ENCODE measurements at regions not wholly inside any gene's neighbourhood (a gene's known extent, or its start where the extent isn't known, plus 50 kb on each side); places are given as distances from the start of the nearest gene placed in this dataset.

DNA sequence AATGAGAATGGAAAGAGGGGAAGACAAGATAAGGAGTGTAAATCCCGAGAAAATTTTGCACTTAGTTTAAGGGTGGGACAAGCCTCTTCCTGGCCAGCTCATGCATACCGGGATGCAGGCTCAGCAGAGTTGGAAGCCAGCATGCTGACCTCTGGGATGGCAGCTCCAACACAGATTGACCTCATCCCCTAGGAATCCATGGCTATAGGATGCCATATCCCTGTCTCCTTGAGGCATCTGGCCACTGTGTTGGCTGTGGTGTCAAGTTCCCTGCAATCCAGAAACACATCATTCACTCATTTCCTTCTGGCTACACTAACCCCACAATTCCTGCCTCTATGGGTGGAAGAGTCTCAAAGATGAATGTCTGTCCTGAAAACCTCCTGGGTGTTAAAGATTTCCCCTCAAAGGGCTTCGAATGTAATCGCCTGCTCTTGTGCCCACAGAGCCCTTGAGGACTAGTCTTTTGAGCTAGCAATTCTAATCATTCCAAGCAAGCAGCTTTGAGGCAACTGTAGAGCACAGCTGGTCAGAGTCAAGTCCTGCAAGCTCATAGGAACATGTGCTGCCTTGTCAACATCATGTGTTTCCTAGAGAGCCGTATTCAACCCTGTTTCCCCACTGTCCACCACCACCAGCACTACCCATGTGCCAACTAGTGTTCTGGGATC lies 141.4 kb downstream of the PMP22 start:
- no peaks in the 10 kb centered on the region for H3K9me3 Mint-ChIP-seq
- no peaks in the 10 kb centered on the region for H3K4me1 Mint-ChIP-seq
- ATAC-seq: no peak
- H3K27me3 Mint-ChIP-seq: peaks cover 15% of the 10 kb centered on the region
- H3K4me3 Mint-ChIP-seq: no peak overlapping the region
- no peak for DNase-seq
- H3K27ac Mint-ChIP-seq: no peak overlapping the region

DNA sequence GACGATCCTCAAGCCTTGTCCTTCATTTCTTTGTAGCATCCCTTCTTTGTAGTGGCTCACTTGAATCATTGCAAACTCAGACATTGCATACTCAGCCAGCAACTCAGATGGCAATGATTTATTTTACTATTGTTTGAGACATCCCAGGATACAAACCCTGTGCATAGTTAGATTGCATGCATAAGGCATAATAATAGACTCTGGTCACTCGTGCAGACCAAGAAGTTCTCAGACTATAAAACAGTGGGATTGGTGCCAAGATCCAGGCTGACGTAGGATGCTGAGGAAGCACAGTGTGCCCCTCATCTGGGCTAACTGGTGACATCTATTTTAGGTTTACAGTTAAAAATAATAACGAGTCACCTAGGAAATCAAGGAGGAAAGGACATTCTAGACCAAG lies 142.3 kb downstream of the PMP22 start:
- Mint-ChIP-seq H3K9me3 (no peaks in the 10 kb centered on the region), H3K4me1 (no peaks in the 10 kb centered on the region), H3K4me3 (no peak overlapping the region), H3K27me3 (peaks cover 22% of the 10 kb centered on the region), H3K27ac (no peak overlapping the region)
- ATAC-seq (no peak), DNase-seq (no peak)

DNA sequence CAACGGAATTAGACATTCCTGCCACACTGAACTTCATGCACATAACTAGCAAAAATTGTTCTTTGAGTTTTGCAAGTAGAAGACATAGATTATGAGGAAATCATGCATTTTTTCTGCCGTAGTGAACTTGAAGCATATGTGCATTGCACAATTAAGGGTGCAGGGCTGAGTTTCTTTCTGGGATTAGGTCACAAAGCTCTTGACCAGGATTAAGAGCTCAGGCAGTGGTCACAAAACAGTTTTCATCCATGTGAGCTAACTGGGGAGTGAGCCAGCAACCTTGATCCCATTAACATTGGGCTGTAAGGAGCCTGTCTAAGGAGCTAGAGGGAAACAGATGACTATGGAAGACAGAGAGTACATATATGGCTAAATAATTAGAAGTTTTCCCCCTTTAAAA lies 143.7 kb downstream of the PMP22 start:
- Mint-ChIP-seq H3K27ac (peak overlapping the region in 1 of 2 donors; percentile 64), H3K9me3 (peaks cover 6% of the 10 kb centered on the region in 2 donors), H3K4me3 (no peak overlapping the region), H3K27me3 (peaks cover 22% of the 10 kb centered on the region), H3K4me1 (no peaks in the 10 kb centered on the region)
- DNase-seq (no peak), ATAC-seq (no peak)

DNA sequence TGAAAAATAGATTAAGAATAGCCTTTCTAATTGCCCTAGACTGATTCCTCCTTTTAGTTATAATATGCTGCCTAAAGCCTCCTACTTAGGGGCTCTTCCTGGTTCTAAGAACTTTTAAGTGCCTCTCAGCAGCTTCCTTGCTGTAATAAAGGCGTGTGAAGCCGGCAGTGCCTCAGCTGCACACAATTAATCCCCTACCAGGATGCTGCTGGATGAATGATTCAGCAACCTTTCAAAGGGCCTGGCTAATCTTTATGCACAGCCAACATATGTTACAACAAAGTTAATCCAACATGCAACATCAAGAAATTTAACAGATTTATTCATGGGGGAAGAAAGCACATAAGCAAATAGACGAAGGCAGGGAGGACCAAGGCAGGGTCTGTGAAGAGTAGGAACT lies 145.2 kb downstream of the PMP22 start:
- no peaks in the 10 kb centered on the region for H3K4me1 Mint-ChIP-seq

DNA sequence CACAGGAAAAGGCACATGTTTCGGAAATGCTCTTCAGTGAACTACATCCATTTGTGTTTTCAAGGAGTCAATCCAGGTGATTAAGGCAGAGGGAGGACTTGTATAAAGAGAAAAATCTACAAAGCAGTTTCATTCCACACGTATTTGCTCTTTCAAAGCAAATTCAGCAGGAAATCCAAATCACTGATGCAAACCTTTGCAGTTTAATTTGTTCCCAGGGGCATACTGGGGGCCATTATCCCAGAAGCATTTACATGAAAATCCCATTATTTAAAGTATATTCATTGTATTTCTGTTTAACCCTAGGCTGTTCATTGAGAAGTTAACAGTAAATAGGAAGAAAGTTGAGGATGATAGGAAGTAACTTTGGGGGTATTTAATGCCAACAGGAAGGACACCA lies 147.9 kb downstream of the PMP22 start:
- ATAC-seq (no peak), DNase-seq (no peak)
- H3K4me1 Mint-ChIP-seq: no peaks in the 10 kb centered on the region
- no peak overlapping the region for H3K4me3 Mint-ChIP-seq
- no peak overlapping the region for H3K27ac Mint-ChIP-seq
- H3K27me3 Mint-ChIP-seq: peaks cover 14% of the 10 kb centered on the region
- peaks cover 10 to 12% of the 10 kb centered on the region in 2 donors for H3K9me3 Mint-ChIP-seq

More for the DNA sequence above, 145.2 kb downstream of the PMP22 start:
- Mint-ChIP-seq H3K4me3 (no peak overlapping the region), H3K27ac (no peak overlapping the region), H3K27me3 (peaks cover 14% of the 10 kb centered on the region), H3K9me3 (peaks cover 10 to 12% of the 10 kb centered on the region in 2 donors)
- no peak for DNase-seq
- no peak for ATAC-seq

DNA sequence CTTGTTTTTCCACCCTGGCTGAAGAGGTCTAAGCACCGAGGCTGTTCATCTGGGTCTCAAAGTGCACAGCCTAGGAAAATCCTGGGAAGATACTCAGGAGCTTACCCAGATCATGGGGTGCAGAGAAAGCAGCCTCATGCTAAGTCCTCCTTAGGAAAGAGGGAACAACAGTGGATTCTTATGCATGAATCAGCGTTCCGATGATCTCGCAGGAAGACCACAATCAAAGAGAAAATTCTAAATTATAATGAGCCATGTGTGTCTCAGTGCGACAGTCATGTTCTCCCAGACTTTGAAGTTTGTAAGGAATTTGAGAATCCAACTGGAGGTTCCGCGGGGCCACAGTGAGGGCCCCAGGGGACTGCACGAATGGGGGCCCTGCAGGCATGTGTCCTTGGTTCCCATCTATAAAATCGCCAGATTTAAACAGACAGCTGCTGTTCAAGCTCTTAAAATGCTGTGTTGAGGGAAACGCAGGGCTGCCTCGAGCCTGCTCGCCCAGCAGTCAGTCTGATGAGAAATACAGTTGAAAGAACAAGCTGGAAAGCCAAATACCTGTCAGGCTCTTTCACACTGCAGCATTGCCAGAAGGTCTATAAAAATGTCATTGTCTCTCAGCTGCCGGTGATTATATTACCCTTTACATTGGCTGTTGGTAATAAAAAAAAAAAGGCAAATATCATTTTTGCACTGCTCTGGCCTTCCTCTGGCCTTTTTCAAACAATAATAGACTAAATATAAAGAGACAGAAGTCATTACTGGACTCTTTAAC lies 152.1 kb downstream of the PMP22 start:
- DNase-seq (no peak), ATAC-seq (no peak)
- Mint-ChIP-seq H3K9me3 (peaks cover 10 to 12% of the 10 kb centered on the region in 2 donors), H3K4me3 (no peak overlapping the region), H3K27me3 (no peaks in the 10 kb centered on the region), H3K4me1 (no peaks in the 10 kb centered on the region), H3K27ac (no peak overlapping the region)

DNA sequence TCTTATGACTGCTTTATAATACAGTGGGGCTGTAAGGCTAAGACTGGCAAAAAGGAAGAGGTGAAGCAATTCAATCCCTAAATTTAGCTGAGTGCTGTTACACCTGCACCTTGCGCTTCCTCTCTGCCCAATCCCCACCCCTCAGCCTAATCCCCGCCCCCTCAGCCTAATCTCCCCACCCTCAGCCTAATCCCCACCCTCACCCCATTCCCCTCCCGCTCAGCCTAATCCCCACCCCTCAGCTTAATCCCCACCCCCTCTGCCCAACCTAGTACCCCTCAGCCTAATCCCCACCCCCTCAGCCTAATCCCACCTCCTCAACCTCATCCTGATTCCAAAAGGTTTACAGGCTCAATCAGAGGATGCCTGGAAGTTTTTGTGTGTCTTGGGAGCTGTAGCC lies 155.5 kb downstream of the PMP22 start:
- H3K27ac Mint-ChIP-seq: no peak overlapping the region
- ATAC-seq: no peak

DNA sequence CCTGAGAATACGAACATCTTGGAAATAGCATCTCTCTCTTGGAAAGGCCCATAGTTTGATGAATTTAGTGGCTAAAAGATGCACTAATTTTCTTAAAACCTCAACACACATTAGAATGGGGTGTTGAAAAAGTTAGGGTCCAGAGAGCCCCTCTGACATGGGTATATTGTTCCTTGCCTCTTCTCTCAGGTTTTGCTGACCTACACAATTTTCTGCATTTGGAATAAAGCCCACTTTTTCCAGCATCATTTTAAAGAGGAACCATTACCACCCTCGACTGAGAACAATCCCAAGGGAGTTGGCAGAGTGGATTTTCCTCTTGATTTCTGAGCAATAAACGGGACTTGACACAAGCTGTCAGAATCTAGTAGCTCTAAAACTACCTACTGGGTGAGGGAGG lies 156.1 kb downstream of the PMP22 start:
- Mint-ChIP-seq H3K4me3 (no peak overlapping the region), H3K4me1 (no peaks in the 10 kb centered on the region), H3K27ac (no peak overlapping the region), H3K9me3 (no peaks in the 10 kb centered on the region), H3K27me3 (no peaks in the 10 kb centered on the region)
- DNase-seq (no peak), ATAC-seq (no peak)

More for the DNA sequence above, 155.5 kb downstream of the PMP22 start:
- Mint-ChIP-seq H3K4me3 (no peak overlapping the region), H3K9me3 (no peaks in the 10 kb centered on the region), H3K4me1 (no peaks in the 10 kb centered on the region), H3K27me3 (no peaks in the 10 kb centered on the region)
- DNase-seq: no peak

DNA sequence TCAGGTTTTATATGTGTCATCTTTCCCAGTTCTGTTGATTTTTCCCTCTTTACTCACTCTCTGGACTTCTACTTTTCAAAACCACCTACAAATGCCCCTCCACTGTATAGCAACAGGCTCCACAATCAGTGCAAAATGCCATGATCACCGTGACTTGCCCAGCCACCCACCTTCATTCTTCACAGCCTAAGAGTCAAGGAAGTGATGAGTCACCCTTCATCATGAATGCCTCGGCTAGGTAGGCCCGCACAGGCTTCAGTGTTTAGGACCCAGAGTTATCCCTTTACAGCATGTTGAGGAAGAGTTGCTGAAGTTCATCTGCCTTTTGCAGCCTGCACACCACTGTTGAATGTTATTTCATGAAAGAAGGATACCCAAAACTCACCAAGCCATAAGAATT lies 158.6 kb downstream of the PMP22 start:
- Mint-ChIP-seq H3K4me1 (no peaks in the 10 kb centered on the region), H3K27ac (no peak overlapping the region), H3K27me3 (no peaks in the 10 kb centered on the region), H3K4me3 (no peak overlapping the region), H3K9me3 (no peaks in the 10 kb centered on the region)
- no peak for ATAC-seq
- no peak for DNase-seq

DNA sequence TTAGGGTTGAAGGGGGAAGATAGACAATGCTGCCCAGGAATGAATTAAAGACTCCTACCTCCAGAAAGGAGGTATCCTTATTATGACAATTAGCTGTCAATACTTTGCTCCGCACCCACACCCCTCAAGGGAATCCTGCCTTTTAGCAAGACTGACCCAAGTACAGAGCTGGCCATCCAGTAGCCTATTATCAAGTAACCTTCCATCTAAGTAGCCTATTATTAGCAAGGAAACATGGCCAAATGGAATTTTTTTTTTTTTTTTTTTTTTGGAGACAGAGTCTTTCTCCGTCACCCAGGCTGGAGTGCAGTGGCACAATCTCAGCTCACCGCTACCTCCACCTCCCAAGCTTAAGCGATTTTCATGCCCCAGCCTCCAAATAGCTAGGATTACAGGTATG lies 161.3 kb downstream of the PMP22 start:
- Mint-ChIP-seq H3K4me3 (no peak overlapping the region), H3K4me1 (no peaks in the 10 kb centered on the region), H3K9me3 (no peaks in the 10 kb centered on the region), H3K27ac (no peak overlapping the region), H3K27me3 (no peaks in the 10 kb centered on the region)
- ATAC-seq (no peak), DNase-seq (no peak)

DNA sequence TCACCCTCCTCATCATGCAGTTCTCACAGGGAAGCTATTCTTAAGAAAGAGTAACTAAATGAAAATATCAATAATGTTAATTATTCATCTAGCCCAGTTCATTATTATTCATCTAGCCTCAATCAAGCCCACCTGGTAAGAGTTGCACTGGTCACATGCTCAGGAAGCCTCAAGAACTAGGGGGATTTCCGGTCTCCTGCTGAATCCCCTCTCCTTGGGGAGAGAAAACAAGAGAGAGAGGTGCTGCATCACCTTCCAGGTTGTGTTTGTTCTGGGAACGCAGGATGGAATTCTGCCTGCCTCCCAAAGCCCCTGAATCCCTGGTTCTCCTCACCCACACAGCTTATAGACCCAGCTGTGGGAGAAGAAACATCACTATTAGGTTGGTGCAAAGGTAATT lies 164.0 kb downstream of the PMP22 start:
- H3K27me3 Mint-ChIP-seq: peaks cover 8% of the 10 kb centered on the region
- no peaks in the 10 kb centered on the region for H3K9me3 Mint-ChIP-seq
- peak overlapping the region in 1 of 2 donors; percentile 54 for H3K27ac Mint-ChIP-seq
- no peak overlapping the region for H3K4me3 Mint-ChIP-seq
- no peak for ATAC-seq
- no peak for DNase-seq
- no peaks in the 10 kb centered on the region for H3K4me1 Mint-ChIP-seq

DNA sequence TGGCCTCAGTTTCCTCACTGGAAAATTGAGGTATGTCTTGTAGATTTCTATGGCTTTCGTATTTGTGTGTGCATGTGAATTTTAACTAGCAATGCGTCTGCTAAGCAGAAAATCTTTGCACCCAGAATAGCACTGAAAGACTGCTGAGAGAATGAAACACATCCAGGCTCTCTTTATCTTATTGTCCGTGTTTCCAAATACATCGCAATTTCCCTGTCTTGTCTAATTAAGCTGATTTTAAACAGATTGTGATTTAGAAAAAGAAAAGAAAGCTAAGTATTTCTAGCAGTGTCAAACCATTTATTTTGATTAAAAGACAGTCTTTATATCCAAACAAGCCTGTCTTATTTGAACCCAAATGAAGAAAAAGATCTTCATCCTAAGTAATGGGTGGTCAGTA lies 168.6 kb downstream of the PMP22 start:
- H3K4me1 Mint-ChIP-seq: no peaks in the 10 kb centered on the region
- peaks cover 26% of the 10 kb centered on the region for H3K27me3 Mint-ChIP-seq
- DNase-seq (no peak), ATAC-seq (no peak)
- no peak overlapping the region for H3K27ac Mint-ChIP-seq
- H3K9me3 Mint-ChIP-seq: no peaks in the 10 kb centered on the region
- no peak overlapping the region for H3K4me3 Mint-ChIP-seq

DNA sequence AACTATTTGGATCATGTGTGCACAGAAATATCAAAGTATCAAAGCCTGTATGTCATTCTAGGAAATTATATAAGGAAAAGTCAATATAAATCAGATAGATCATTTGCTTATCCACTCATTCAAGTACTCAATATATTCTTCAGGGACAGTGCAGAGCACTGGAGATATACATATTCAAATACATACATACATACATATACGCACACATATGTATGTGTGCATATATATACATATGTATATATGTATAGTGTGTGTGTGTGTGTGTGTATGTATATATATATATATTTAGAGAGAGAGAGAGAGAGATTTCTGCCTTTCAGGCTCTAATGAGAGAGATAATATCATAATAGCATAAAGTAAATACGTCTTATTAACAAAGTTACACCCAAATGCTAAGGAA lies 169.2 kb downstream of the PMP22 start:
- Mint-ChIP-seq H3K9me3 (no peaks in the 10 kb centered on the region), H3K27ac (no peak overlapping the region), H3K27me3 (peaks cover 26% of the 10 kb centered on the region), H3K4me3 (no peak overlapping the region), H3K4me1 (no peaks in the 10 kb centered on the region)
- no peak for DNase-seq
- no peak for ATAC-seq

DNA sequence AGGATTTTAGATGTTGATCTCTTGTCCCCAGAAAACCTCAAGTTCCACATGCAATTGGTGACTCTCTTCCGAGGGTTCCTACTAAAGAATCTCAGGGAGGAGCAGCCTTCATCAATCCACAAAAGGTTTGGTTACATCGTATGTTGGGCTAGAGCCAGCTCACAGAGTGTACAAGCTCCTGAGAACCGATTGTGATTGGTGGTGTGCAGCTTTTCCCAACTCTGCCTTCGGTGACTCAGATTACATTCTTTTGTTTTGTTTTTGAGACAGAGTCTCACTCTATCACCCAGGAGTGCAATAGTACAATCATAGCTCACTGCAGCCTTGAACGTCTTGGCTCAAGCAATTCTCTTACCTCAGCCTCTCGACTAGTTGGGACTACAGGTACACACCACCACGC lies 172.4 kb downstream of the PMP22 start:
- no peaks in the 10 kb centered on the region for H3K4me1 Mint-ChIP-seq
- DNase-seq: no peak
- ATAC-seq: no peak
- H3K27ac Mint-ChIP-seq: no peak overlapping the region
- peaks cover 19% of the 10 kb centered on the region for H3K27me3 Mint-ChIP-seq
- no peak overlapping the region for H3K4me3 Mint-ChIP-seq
- no peaks in the 10 kb centered on the region for H3K9me3 Mint-ChIP-seq

DNA sequence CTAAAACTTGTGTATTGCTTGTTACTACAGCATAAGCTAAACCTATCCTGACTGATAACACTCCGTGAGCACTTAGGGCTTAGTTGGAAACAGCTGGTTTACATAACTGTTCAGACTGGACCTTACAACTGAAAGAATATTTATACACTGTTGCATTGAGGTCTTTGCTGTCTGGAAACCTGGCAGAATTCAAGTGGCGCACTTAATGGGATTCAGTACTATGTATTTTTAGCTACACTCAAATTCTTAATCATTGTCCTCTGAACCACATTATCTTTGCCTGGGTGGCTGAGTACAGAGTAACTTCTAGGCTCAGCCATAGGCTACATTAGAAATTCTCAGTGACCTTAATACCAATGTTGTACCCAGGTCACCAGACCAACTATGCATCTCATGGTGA lies 172.9 kb downstream of the PMP22 start:
- no peaks in the 10 kb centered on the region for H3K9me3 Mint-ChIP-seq
- H3K27me3 Mint-ChIP-seq: peaks cover 19% of the 10 kb centered on the region

DNA sequence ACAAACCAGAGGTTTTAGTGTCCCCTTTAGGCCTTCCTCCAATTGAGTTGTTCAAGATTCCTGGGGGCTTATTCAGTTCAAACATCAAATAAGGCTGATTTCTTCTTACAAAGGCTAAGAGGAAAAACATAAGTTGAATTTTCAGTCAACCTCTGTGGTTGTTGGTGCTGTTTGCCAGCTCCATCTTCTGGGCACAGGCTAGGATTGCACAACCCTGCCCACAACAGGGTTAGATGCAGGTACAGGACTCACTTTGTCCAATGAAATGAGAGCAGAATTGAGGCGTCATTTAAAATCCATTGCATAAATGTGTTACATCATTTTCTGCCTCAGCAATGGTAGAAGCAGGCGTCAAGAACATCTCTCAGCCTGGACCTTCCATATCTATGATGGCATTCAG lies 173.3 kb downstream of the PMP22 start:
- Mint-ChIP-seq H3K4me3 (no peak overlapping the region), H3K27ac (no peak overlapping the region), H3K27me3 (peaks cover 19% of the 10 kb centered on the region), H3K4me1 (no peaks in the 10 kb centered on the region), H3K9me3 (no peaks in the 10 kb centered on the region)
- ATAC-seq: no peak
- DNase-seq: no peak

More for the DNA sequence above, 172.9 kb downstream of the PMP22 start:
- DNase-seq (no peak), ATAC-seq (no peak)
- H3K4me1 Mint-ChIP-seq: no peaks in the 10 kb centered on the region
- no peak overlapping the region for H3K27ac Mint-ChIP-seq
- H3K4me3 Mint-ChIP-seq: no peak overlapping the region

Measured in stimulated activated naive CD8-positive, alpha-beta T cell treated with anti-CD3 and anti-CD28 coated beads, Interleukin-15, amount 100 ng/mL, for 72 hours (primary cell).